Upper lobe of left lung (tissue), 6 donors: ENCODE measurements at regions not wholly inside any gene's neighbourhood (a gene's known extent, or its start where the extent isn't known, plus 50 kb on each side); places are given as distances from the start of the nearest gene placed in this dataset.

ENCODE experiments used
- ATAC-seq, 2 donors: fragments of 200-7000 bp; cut with Tn5 transposase; one replicate each; pipeline ENCODE4 v1.9.1; 2022; ENCODE audit warnings: mild to moderate bottlenecking in 2 of 2, moderate library complexity in 2 of 2; ENCODE audit not compliant: low FRiP score in 2 of 2
- DNase-seq, 2 donors: peaks; one replicate each; pipeline ENCODE4 v3.0.0-alpha.2; 2019 to 2020
- H3K27ac ChIP-seq, 4 donors: fragments of 200-600 bp; sonication (generic); one replicate each; pipeline ENCODE4 v1.5.1; 2016 to 2019
- H3K27me3 ChIP-seq, 4 donors: fragments of 200-600 bp; sonication (generic); one replicate each; pipeline ENCODE4 v1.5.1; 2017 to 2019
- H3K36me3 ChIP-seq, 4 donors: fragments of 200-600 bp; sonication (generic); one replicate each; pipeline ENCODE4 v1.5.1; 2016 to 2019
- H3K4me1 ChIP-seq, 4 donors: fragments of 200-600 bp; sonication (generic); one replicate each; pipeline ENCODE4 v1.5.1; 2018 to 2019
- H3K4me3 ChIP-seq, 4 donors: fragments of 200-600 bp; sonication (generic); one replicate each; pipeline ENCODE4 v1.5.1; 2017 to 2019; ENCODE audit warnings: mild to moderate bottlenecking in 2 of 4, moderate library complexity in 1 of 4
- H3K9me3 ChIP-seq, 4 donors: fragments of 200-600 bp; sonication (generic); one replicate each; pipeline ENCODE4 v1.5.1; 2018 to 2019
- EP300 ChIP-seq, 4 donors: sonication (generic); formaldehyde crosslinking; IDR thresholded peaks; one replicate each; pipeline ENCODE4 v1.5.1; 2017; ENCODE audit warnings: antibody characterized with exemption in 4 of 4, control low read depth in 2 of 4
- POLR2A ChIP-seq, 4 donors: fragments of 450-650 bp; IDR thresholded peaks; one replicate each; pipeline ENCODE4 v1.5.1; 2016 to 2017; ENCODE audit warnings: antibody characterized with exemption in 4 of 4, mild to moderate bottlenecking in 2 of 4
- POLR2AphosphoS5 ChIP-seq, 2 donors: sonication (generic); formaldehyde crosslinking; IDR thresholded peaks; one replicate each; pipeline ENCODE4 v1.5.1; 2017; ENCODE audit warnings: antibody characterized with exemption in 2 of 2
- WGBS, 2 donors: methylation state at CpG; one replicate each; pipeline ENCODE4 v1.1.5; 2017 to 2018; 5-methylcytosine and 5-hydroxymethylcytosine counted together
- TF ChIP-seq, protein P1 (sequence below), 6 experiments: fragments of 450-650 bp in 4 of 6; fragments of 200-600 bp in 2 of 6; sonication (generic) in 2 of 6; IDR thresholded peaks; one replicate each; pipeline ENCODE4 v1.5.1; 2016 to 2019; ENCODE audit warnings: antibody characterized with exemption in 6 of 6
- donor health status: DM: no; HTN: no; CAD: no; lungs with moderate emphysema.
- donor health status: DM: no; HTN: yes; CAD: no; lungs with severe emphysema.

DNA sequence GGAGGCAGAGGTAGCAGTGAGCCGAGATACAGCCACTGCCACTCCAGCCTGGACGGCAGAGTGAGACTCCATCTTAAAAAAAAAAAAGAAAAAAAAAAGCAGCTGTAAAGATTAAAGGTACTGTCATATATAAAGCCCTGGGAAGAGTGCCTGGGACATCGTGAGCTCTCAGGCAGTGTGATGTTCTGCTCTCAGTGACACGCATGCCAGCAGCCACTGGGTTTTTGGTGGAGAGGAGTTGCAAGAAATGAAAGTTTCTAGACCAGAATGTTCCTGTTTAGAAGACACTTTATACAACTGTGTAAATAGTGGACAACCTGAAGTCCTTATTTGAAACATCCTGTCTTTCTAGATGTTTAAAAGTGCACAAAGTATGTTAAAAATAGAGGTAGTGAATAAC is 213.2 kb downstream of the IRF8 start:
- Histone ChIP-seq H3K4me3 (no peak overlapping the region), H3K9me3 (no peaks in the 10 kb centered on the region), H3K4me1 (no peaks in the 10 kb centered on the region), H3K27me3 (no peaks in the 10 kb centered on the region), H3K27ac (no peak overlapping the region), H3K36me3 (no peaks in the 10 kb centered on the region)
- DNase-seq (no peak), ATAC-seq (no peak)
- WGBS, 2 donors: 75 to 79% methylated on average over 4 of the region's 4 CpGs
- TF ChIP-seq EP300 (IDR thresholded peaks at IDR 0.05) (no peak), POLR2A (IDR thresholded peaks at IDR 0.05) (no peak), POLR2AphosphoS5 (IDR thresholded peaks at IDR 0.05) (no peak)
- TF ChIP-seq, protein P1, sequence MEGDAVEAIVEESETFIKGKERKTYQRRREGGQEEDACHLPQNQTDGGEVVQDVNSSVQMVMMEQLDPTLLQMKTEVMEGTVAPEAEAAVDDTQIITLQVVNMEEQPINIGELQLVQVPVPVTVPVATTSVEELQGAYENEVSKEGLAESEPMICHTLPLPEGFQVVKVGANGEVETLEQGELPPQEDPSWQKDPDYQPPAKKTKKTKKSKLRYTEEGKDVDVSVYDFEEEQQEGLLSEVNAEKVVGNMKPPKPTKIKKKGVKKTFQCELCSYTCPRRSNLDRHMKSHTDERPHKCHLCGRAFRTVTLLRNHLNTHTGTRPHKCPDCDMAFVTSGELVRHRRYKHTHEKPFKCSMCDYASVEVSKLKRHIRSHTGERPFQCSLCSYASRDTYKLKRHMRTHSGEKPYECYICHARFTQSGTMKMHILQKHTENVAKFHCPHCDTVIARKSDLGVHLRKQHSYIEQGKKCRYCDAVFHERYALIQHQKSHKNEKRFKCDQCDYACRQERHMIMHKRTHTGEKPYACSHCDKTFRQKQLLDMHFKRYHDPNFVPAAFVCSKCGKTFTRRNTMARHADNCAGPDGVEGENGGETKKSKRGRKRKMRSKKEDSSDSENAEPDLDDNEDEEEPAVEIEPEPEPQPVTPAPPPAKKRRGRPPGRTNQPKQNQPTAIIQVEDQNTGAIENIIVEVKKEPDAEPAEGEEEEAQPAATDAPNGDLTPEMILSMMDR (IDR thresholded peaks at IDR 0.05): no peak

DNA sequence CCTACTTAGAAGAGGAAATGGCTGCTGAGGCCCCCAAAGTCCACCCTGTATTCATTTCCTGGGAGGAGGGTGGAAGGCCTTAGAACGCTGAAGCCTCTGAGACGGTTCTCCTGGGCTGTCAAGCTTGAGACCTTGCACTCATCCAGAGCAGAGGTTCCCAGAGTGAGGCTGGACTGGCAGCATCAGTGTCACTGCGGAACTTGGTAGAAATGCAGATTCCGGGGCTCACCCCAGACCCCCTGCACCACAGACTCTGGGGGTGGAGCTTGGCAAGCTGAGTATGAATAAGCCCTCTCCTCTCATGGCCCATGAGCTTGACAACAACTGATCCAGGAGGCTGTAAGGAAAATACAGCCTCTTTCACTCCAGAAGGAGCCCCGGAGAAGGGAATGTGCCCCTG is 218.3 kb downstream of the IRF8 start:
- Histone ChIP-seq H3K27ac (no peak overlapping the region), H3K9me3 (no peaks in the 10 kb centered on the region), H3K4me3 (no peak overlapping the region), H3K4me1 (no peaks in the 10 kb centered on the region), H3K27me3 (no peaks in the 10 kb centered on the region), H3K36me3 (no peaks in the 10 kb centered on the region)
- no peak for TF ChIP-seq POLR2AphosphoS5 (IDR thresholded peaks at IDR 0.05)
- WGBS, 2 donors: 47 to 73% methylated on average over 3 to 5 of the region's 5 CpGs
- DNase-seq (no peak), ATAC-seq (peak in 1 of 2 donors; percentile 32)

GRCh38 chr16:86117756-86118155 is 218.8 kb downstream of the IRF8 start:
- Histone ChIP-seq H3K4me3 (no peak overlapping the region), H3K27ac (no peak overlapping the region), H3K27me3 (no peaks in the 10 kb centered on the region), H3K36me3 (no peaks in the 10 kb centered on the region), H3K9me3 (no peaks in the 10 kb centered on the region), H3K4me1 (no peaks in the 10 kb centered on the region)
- 85 to 90% methylated on average over 8 to 16 of the region's 16 CpGs for WGBS, 2 donors
- TF ChIP-seq EP300 (IDR thresholded peaks at IDR 0.05) (no peak), POLR2AphosphoS5 (IDR thresholded peaks at IDR 0.05) (no peak), POLR2A (IDR thresholded peaks at IDR 0.05) (no peak)
- DNase-seq (no peak), ATAC-seq (no peak)

GRCh38 chr16:86118467-86119307 is 219.7 kb downstream of the IRF8 start:
- no peaks in the 10 kb centered on the region for H3K4me1 ChIP-seq
- no peaks in the 10 kb centered on the region for H3K36me3 ChIP-seq
- H3K4me3 ChIP-seq: no peak overlapping the region
- ATAC-seq (no peak), DNase-seq (no peak)
- WGBS, 2 donors: 71 to 73% methylated on average over 7 to 12 of the region's 12 CpGs
- no peak overlapping the region for H3K27ac ChIP-seq
- H3K27me3 ChIP-seq: no peaks in the 10 kb centered on the region
- TF ChIP-seq POLR2AphosphoS5 (IDR thresholded peaks at IDR 0.05): no peak
- no peak for TF ChIP-seq EP300 (IDR thresholded peaks at IDR 0.05)
- TF ChIP-seq, protein P1 (IDR thresholded peaks at IDR 0.05): no peak
- TF ChIP-seq POLR2A (IDR thresholded peaks at IDR 0.05): no peak
- H3K9me3 ChIP-seq: no peaks in the 10 kb centered on the region

- WGBS, 2 donors: 56% methylated on average over 8 of the region's 8 CpGs
- Histone ChIP-seq H3K27me3 (no peaks in the 10 kb centered on the region), H3K27ac (no peak overlapping the region), H3K36me3 (no peaks in the 10 kb centered on the region), H3K4me1 (no peaks in the 10 kb centered on the region), H3K4me3 (no peak overlapping the region), H3K9me3 (no peaks in the 10 kb centered on the region)
- DNase-seq (no peak), ATAC-seq (no peak)
- no peak for TF ChIP-seq POLR2A (IDR thresholded peaks at IDR 0.05)
- TF ChIP-seq, protein P1 (IDR thresholded peaks at IDR 0.05): no peak
- TF ChIP-seq EP300 (IDR thresholded peaks at IDR 0.05): no peak
- no peak for TF ChIP-seq POLR2AphosphoS5 (IDR thresholded peaks at IDR 0.05)
Observed at GRCh38 chr16:86120201-86121192, 221.5 kb downstream of the IRF8 start.
